Transverse colon (tissue), 4 donors: ENCODE measurements at regions not wholly inside any gene's neighbourhood (a gene's known extent, or its start where the extent isn't known, plus 50 kb on each side); places are given as distances from the start of the nearest gene placed in this dataset.

Experiments used
- DNase-seq: peaks from one replicate; pipeline ENCODE4 v3.0.0-alpha.2; 2019
- H3K27ac ChIP-seq, 4 donors: fragments of 200-600 bp; sonication (generic); 2 replicates each; pipeline ENCODE4 v1.5.1; 2016 to 2018; ENCODE audit warnings: inconsistent platforms in 4 of 4
- H3K27me3 ChIP-seq: fragments of 200-600 bp; sonication (generic); 2 replicates; pipeline ENCODE4 v1.5.1; 2017; ENCODE audit warnings: inconsistent platforms
- H3K36me3 ChIP-seq, 4 donors: fragments of 200-600 bp; sonication (generic); 2 replicates each; pipeline ENCODE4 v1.5.1; 2017 to 2019; ENCODE audit warnings: inconsistent platforms in 4 of 4
- H3K4me1 ChIP-seq, 4 donors: fragments of 200-600 bp; sonication (generic); 2 replicates each; pipeline ENCODE4 v1.5.1; 2017 to 2020; ENCODE audit warnings: inconsistent platforms in 4 of 4
- H3K4me3 ChIP-seq, 4 donors: fragments of 200-600 bp; sonication (generic); 1 replicate in 1 of 4; 2 replicates in 3 of 4; pipeline versions ENCODE4 v1.5.1 to v1.6.1; 2017 to 2019; ENCODE audit warnings: inconsistent platforms in 4 of 4
- H3K9me3 ChIP-seq, 2 donors: fragments of 200-600 bp; sonication (generic); 2 replicates each; pipeline ENCODE4 v1.5.1; 2017 to 2019; ENCODE audit warnings: inconsistent platforms in 2 of 2
- EP300 ChIP-seq: sonication (generic); formaldehyde crosslinking; IDR thresholded peaks from one replicate; pipeline ENCODE4 v1.6.1; 2017; ENCODE audit warnings: antibody characterized with exemption, low read depth
- POLR2A ChIP-seq: fragments of 450-650 bp; IDR thresholded peaks from one replicate; pipeline ENCODE4 v1.6.1; 2016; ENCODE audit warnings: antibody characterized with exemption, mild to moderate bottlenecking, moderate library complexity
- POLR2AphosphoS5 ChIP-seq, 3 donors: sonication (generic); formaldehyde crosslinking; IDR thresholded peaks; one replicate each; pipeline ENCODE4 v1.6.1; 2016; ENCODE audit warnings: antibody characterized with exemption in 3 of 3
- WGBS, 2 donors: methylation state at CpG; one replicate each; pipeline ENCODE4 v1.1.5; 2018; ENCODE audit warnings: low coverage in 1 of 2; 5-methylcytosine and 5-hydroxymethylcytosine counted together
- in situ Hi-C, 4 donors: fragments of 200-750 bp; cut with MboI; loops; one replicate each; pipeline versions ENCODE4 v1.15.0 to v1.15.1; 2017; ENCODE audit warnings: low sequenced_read_pairs in 3 of 4, low pct_ligation_motif_present in 1 of 4, low pct_unique_long_range_greater_than_20kb in 1 of 4
- intact Hi-C: fragments of 100-400 bp; cut with DNase I; formaldehyde crosslinking; loops from one replicate; pipeline ENCODE4 v1.15.1; 2023; ENCODE audit warnings: low total_unique reads
- TF ChIP-seq, protein P1 (sequence below), 5 experiments: fragments of 200-600 bp in 3 of 5; fragments of 450-650 bp in 2 of 5; sonication (generic) in 3 of 5; IDR thresholded peaks; 1 replicate in 2 of 5; 2 replicates in 3 of 5; pipeline ENCODE4 v1.5.1; 2016 to 2017; ENCODE audit warnings: antibody characterized with exemption in 5 of 5, inconsistent platforms in 3 of 5, mild to moderate bottlenecking in 2 of 5, moderate library complexity in 1 of 5

GRCh38 chr15:96223939-96224338, 106.6 kb upstream of the NR2F2 start:
- H3K4me3 ChIP-seq, result no peak overlapping the region
- no peaks in the 10 kb centered on the region for H3K36me3 ChIP-seq
- TF ChIP-seq, protein P1, sequence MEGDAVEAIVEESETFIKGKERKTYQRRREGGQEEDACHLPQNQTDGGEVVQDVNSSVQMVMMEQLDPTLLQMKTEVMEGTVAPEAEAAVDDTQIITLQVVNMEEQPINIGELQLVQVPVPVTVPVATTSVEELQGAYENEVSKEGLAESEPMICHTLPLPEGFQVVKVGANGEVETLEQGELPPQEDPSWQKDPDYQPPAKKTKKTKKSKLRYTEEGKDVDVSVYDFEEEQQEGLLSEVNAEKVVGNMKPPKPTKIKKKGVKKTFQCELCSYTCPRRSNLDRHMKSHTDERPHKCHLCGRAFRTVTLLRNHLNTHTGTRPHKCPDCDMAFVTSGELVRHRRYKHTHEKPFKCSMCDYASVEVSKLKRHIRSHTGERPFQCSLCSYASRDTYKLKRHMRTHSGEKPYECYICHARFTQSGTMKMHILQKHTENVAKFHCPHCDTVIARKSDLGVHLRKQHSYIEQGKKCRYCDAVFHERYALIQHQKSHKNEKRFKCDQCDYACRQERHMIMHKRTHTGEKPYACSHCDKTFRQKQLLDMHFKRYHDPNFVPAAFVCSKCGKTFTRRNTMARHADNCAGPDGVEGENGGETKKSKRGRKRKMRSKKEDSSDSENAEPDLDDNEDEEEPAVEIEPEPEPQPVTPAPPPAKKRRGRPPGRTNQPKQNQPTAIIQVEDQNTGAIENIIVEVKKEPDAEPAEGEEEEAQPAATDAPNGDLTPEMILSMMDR (IDR thresholded peaks at IDR 0.05), result no peak
- TF ChIP-seq POLR2AphosphoS5 (IDR thresholded peaks at IDR 0.05), result no peak
- no peak for TF ChIP-seq POLR2A
- TF ChIP-seq EP300, result no peak
- H3K27me3 ChIP-seq, result no peaks in the 10 kb centered on the region
- DNase-seq, result no peak
- in situ Hi-C loops (no loop called here), intact Hi-C loops (no loop called here)
- WGBS, 2 donors, result 78 to 100% methylated on average over 1 to 2 of the region's 2 CpGs
- no peaks in the 10 kb centered on the region for H3K4me1 ChIP-seq
- no peaks in the 10 kb centered on the region for H3K9me3 ChIP-seq
- no peak overlapping the region for H3K27ac ChIP-seq

GRCh38 chr15:96225642-96226259, 104.7 kb upstream of the NR2F2 start:
- Histone ChIP-seq H3K27ac (no peak overlapping the region), H3K27me3 (no peaks in the 10 kb centered on the region), H3K4me1 (no peaks in the 10 kb centered on the region), H3K9me3 (no peaks in the 10 kb centered on the region), H3K36me3 (no peaks in the 10 kb centered on the region), H3K4me3 (no peak overlapping the region)
- WGBS, 2 donors, result 32 to 35% methylated on average over 4 to 5 of the region's 5 CpGs
- in situ Hi-C loops, result no loop called here
- no peak for DNase-seq
- intact Hi-C loops, result no loop called here
- TF ChIP-seq EP300 (no peak), POLR2AphosphoS5 (IDR thresholded peaks at IDR 0.05) (no peak), POLR2A (no peak)
- TF ChIP-seq, protein P1 (IDR thresholded peaks at IDR 0.05), result no peak

GRCh38 chr15:96230526-96231181, 99.8 kb upstream of the NR2F2 start:
- in situ Hi-C loops (no loop called here), intact Hi-C loops (no loop called here)
- no peak for DNase-seq
- Histone ChIP-seq H3K4me1 (no peaks in the 10 kb centered on the region), H3K4me3 (no peak overlapping the region), H3K27me3 (no peaks in the 10 kb centered on the region), H3K9me3 (no peaks in the 10 kb centered on the region), H3K27ac (no peak overlapping the region), H3K36me3 (no peaks in the 10 kb centered on the region)
- 64 to 88% methylated on average over 3 of the region's 3 CpGs for WGBS, 2 donors
- no peak for TF ChIP-seq EP300
- TF ChIP-seq POLR2AphosphoS5 (IDR thresholded peaks at IDR 0.05), result no peak
- no peak for TF ChIP-seq POLR2A
- TF ChIP-seq, protein P1 (IDR thresholded peaks at IDR 0.05), result no peak

- in situ Hi-C loops, result no loop called here
- H3K36me3 ChIP-seq, result no peaks in the 10 kb centered on the region
- H3K27me3 ChIP-seq, result no peaks in the 10 kb centered on the region
- H3K4me1 ChIP-seq, result no peaks in the 10 kb centered on the region
- WGBS, 2 donors, result 73 to 86% methylated on average over 2 to 3 of the region's 3 CpGs
- intact Hi-C loops, result no loop called here
- no peak for DNase-seq
- no peaks in the 10 kb centered on the region for H3K9me3 ChIP-seq
- no peak for TF ChIP-seq POLR2A
- TF ChIP-seq, protein P1 (IDR thresholded peaks at IDR 0.05), result no peak
- TF ChIP-seq EP300, result no peak
- TF ChIP-seq POLR2AphosphoS5 (IDR thresholded peaks at IDR 0.05), result no peak
- H3K4me3 ChIP-seq, result no peak overlapping the region
- no peak overlapping the region for H3K27ac ChIP-seq
Observed at GRCh38 chr15:96232335-96232734, 98.2 kb upstream of the NR2F2 start.
